Umbilical cord (tissue), 1 donor: ENCODE measurements at regions not wholly inside any gene's neighbourhood (a gene's known extent, or its start where the extent isn't known, plus 50 kb on each side); places are given as distances from the start of the nearest gene placed in this dataset.
"Not testable (repeated sequence)": the region's sequence is repeated elsewhere in the genome, so short reads cannot be mapped to it uniquely, and the experiment has no call there.

Experiments
- DNase-seq: peaks from one replicate; pipeline ENCODE4 v3.0.0-alpha.2; 2015; ENCODE audit warnings: low spot score

- DNase-seq: no peak
Measured at GRCh38 chr9:95785209-95785608, 90.3 kb upstream of the ERCC6L2 start.

GRCh38 chr9:95784318-95784717 lies 91.2 kb upstream of the ERCC6L2 start:
- DNase-seq: no peak

- no peak for DNase-seq
Measured at GRCh38 chr9:95783426-95783975, 92.0 kb upstream of the ERCC6L2 start.

GRCh38 chr9:95780751-95781150 lies 94.7 kb upstream of the ERCC6L2 start:
- DNase-seq: no peak

DNA sequence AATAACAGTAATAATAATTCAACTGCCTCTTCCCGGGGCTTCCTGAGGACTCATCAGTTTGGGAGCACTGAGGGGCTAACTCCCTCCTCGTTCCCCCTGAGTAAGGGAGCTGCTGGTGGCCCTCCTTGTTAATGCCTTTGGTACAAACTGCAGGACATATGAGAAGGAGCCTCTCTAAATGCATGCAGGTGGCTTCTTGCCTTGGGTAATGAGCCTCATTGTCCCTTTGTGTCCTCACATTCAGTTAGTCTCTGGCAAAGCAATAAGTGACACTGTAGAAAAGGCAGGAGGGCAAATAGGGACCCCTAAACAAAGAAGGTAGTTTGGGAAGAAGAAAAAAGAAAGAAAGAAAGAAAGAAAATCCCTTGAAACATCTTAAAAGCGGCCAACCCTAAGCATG lies 95.4 kb upstream of the ERCC6L2 start:
- DNase-seq: no peak

- not testable (repeated sequence) for DNase-seq
Measured at GRCh38 chr9:95779597-95779996, 95.9 kb upstream of the ERCC6L2 start.

DNA sequence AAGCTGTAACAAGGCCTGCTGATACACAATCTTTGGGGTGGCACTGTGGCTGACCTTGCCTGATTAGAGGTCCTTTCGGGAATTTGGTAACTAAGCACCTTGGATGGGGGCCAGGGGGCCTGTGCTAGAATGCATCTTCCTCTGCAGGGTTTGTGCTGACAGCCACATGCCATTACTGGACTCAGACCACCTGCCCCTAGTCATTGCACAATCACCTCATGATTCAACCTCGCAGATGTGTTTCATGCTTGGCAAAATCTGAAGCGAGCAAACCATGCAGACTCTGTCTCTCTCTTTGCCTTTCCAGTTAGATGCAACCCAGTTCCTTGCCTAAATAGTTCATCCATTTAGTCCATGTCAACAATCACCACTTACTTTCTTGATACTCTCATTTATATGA lies 96.5 kb upstream of the ERCC6L2 start:
- DNase-seq: peak; percentile 86

GRCh38 chr9:95777136-95777535 lies 98.4 kb upstream of the ERCC6L2 start:
- DNase-seq: no peak

- DNase-seq: no peak
Measured at GRCh38 chr9:95776176-95776575, 99.3 kb upstream of the ERCC6L2 start.

GRCh38 chr9:95775191-95775590 lies 100.3 kb upstream of the ERCC6L2 start:
- DNase-seq: no peak

GRCh38 chr9:95773053-95773418 lies 102.5 kb upstream of the ERCC6L2 start:
- no peak for DNase-seq

GRCh38 chr9:95772320-95773052 lies 103.0 kb upstream of the ERCC6L2 start:
- peak; percentile 93 for DNase-seq

DNA sequence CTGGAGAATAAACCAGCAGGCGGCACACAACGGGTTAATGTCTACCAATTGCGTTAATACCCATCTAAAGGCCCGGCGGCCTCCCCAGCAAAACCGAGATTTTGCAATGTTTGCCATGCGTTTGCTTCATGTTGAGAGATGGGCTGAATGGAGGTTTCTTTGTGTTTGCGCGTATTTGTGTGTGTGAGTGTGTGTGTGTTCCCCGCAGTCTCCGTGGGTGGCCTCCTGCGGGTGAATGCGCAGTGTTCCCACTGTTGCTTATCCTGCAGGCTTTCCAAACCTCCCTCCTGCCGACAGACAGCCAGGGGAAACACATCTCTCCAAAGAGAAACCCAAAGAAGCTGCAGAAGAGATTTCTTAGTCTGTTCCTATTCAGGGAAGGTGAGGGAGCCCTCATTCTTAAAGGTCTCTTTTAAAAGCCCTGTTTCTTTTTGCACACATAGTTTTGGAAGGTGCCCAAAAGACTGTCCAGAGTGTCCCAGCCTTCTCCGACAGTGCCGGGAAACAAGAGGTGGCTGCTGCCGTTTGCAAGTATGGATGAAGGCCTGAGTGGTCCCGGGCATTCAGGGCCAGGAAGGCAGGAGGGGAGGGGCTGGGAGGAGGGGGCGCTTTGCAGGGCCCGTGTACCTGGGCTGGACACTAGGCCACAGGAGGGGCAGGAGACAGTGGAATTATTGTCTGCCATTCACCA lies 103.8 kb upstream of the ERCC6L2 start:
- peak; percentile 52 for DNase-seq

GRCh38 chr9:95770653-95771131 lies 104.8 kb upstream of the ERCC6L2 start:
- peak; percentile 53 for DNase-seq

- no peak for DNase-seq
Measured at GRCh38 chr9:95769909-95770433, 105.5 kb upstream of the ERCC6L2 start.

DNA sequence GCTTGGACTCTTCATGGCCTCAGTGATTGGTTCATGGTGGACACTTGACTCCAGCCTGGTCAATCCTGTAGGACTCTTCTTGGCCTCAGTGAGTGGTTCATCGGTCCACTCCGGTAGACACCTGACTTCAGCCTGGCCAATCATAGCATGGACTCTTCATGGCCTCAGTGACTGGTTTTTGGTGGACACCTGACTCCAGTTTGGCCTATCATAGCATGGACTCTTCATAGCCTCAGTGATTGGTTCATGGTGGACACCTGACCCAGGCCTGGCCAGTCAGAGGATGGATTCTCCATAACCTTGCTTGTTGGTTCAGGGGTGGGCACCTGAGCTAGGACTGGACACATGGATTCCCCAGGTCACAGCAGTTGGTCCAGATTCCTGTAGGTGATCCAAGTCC lies 106.0 kb upstream of the ERCC6L2 start:
- DNase-seq: no peak

GRCh38 chr9:95766906-95767305 lies 108.6 kb upstream of the ERCC6L2 start:
- no peak for DNase-seq

DNA sequence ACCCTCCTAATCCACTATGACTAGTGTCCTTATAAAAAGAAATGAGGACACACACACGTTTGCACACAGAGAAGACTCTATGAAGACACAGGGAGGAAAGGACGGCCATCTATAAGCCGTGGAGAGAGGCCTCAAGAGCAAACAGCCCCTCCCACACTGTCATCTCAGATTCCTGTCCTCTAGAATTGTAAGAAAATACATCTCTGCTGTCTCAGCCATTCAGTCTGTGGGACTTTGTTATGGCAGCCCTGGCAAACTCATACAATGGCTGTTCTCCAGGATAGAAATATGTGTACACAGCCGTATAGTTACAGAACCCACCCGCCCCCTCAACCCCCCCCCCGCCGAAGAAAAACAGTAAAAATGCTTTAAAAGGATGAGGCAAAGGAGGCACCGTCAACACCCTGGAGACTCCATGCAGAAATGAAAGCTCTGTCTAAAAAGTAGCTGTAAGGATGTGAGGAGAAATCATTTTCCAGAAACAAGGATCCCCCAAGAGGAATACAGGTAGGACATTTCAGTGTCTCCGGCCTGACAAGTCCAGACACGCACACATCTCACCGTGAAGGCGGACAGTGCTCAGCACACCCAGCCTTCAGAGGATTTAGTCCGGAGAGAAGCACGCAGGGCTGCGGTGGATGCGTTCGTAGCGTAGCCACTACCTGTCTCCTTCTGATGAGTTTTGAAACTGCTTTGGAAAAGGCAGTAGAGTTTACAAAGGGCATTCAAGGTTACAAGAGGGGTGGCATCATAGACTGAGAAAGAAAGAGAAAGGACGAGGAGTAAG lies 110.8 kb upstream of the ERCC6L2 start:
- DNase-seq: peak; percentile 53

DNA sequence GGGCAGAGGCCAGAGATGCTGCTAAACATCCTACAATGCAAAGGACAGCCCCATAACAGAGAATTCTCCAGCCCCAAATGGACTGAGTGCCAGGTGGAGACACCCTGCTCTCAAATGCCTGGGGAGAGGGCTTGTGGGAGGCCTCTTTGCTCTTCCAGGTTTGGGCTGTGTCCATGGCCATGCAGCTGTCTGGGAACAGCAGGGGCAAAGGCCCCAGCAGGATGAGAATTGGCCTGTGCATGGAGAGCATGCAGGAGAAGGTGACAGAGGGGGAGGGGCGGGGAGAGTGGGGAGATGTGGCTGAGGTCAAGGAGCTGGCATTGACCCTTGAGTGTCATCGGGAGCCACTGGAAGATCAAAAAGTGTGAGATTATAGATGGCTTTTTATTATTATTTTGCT lies 111.5 kb upstream of the ERCC6L2 start:
- DNase-seq: no peak

- DNase-seq: no peak
Measured at GRCh38 chr9:95763006-95763405, 112.5 kb upstream of the ERCC6L2 start.

DNA sequence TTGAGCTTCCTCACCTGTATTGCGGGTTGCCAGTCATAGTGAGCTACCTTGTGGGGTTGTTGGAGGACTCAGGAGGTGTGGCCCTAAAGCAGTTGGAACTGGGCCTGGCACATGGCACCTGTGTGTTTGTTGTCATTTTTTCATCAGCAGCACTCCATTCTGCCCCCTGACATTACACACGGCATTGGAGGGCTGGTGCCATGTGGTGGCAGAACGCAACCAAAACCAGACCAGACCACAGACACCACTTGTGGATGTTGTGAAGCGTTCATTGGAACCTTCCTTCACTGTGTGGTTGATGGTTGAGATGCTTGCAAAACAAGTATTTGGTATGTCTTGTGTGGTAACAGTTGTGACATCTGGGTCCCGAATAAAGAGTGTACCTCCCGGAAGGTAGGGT lies 113.2 kb upstream of the ERCC6L2 start:
- DNase-seq: no peak

- peak; percentile 93 for DNase-seq
Measured at GRCh38 chr9:95760791-95761190, 114.7 kb upstream of the ERCC6L2 start.
